Breast epithelium (tissue), 4 donors: ENCODE measurements at regions not wholly inside any gene's neighbourhood (a gene's known extent, or its start where the extent isn't known, plus 50 kb on each side); places are given as distances from the start of the nearest gene placed in this dataset.

Experiments used
- DNase-seq, 2 donors: peaks; one replicate each; pipeline ENCODE4 v3.0.0-alpha.2; 2019; ENCODE audit warnings: low spot score in 2 of 2
- H3K27ac ChIP-seq, 2 donors: fragments of 200-600 bp; sonication (generic) in 1 of 2; one replicate each; pipeline ENCODE4 v1.5.1; 2016 to 2019; ENCODE audit warnings: mild to moderate bottlenecking in 1 of 2
- H3K27me3 ChIP-seq, 2 donors: fragments of 200-600 bp; sonication (generic) in 1 of 2; one replicate each; pipeline versions ENCODE4 v1.5.1 to v1.6.0; 2017 to 2019; ENCODE audit warnings: control low read depth in 1 of 2, mild to moderate bottlenecking in 1 of 2
- H3K36me3 ChIP-seq: fragments of 200-600 bp; one replicate; pipeline ENCODE4 v1.5.1; 2019
- H3K4me1 ChIP-seq, 2 donors: fragments of 200-600 bp; sonication (generic); one replicate each; pipeline ENCODE4 v1.5.1; 2016 to 2019; ENCODE audit warnings: control low read depth in 1 of 2
- H3K4me3 ChIP-seq, 3 donors: fragments of 200-600 bp; sonication (generic); 1 replicate in 2 of 3; 2 replicates in 1 of 3; pipeline ENCODE4 v1.5.1; 2016 to 2019; ENCODE audit warnings: mild to moderate bottlenecking in 3 of 3, moderate library complexity in 2 of 3
- H3K9me3 ChIP-seq, 2 donors: fragments of 200-600 bp; sonication (generic) in 1 of 2; one replicate each; pipeline ENCODE4 v1.5.1; 2016 to 2019; ENCODE audit warnings: control low read depth in 1 of 2
- POLR2A ChIP-seq: fragments of 450-650 bp; IDR thresholded peaks from one replicate; pipeline ENCODE4 v1.6.1; 2016; ENCODE audit warnings: antibody characterized with exemption, mild to moderate bottlenecking, moderate library complexity
- POLR2AphosphoS5 ChIP-seq, 3 donors: sonication (generic); formaldehyde crosslinking; IDR thresholded peaks; one replicate each; pipeline ENCODE4 v1.6.1; 2017; ENCODE audit warnings: antibody characterized with exemption in 3 of 3
- intact Hi-C: fragments of 100-400 bp; cut with DNase I; formaldehyde crosslinking; loops from one replicate; pipeline ENCODE4 v1.15.1; 2023; ENCODE audit warnings: low total_unique reads
- TF ChIP-seq, protein P1 (sequence below), 3 donors: fragments of 450-650 bp; IDR thresholded peaks; one replicate each; pipeline ENCODE4 v1.5.1; 2016 to 2017; ENCODE audit warnings: antibody characterized with exemption in 3 of 3, mild to moderate bottlenecking in 3 of 3, moderate library complexity in 3 of 3

DNA sequence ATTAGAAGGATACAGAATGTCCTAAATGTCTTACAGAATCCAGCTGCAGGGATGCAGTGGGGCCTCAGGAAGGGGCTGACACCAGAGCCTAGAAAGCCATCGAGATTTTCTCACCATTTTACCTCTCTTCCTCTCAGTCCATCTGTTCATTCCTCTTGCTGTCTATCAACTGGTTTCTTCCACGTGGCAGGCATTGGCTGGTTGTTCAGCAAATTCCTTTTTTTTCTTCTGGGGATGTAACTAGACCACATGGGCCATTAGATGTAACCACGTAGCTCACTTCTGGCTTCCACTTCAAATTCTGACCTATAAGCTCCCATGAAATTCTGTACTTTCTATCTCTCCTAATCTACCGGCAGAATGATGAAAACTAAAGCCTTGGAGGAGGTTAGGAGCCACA, 93.6 kb upstream of the MTAP start:
- H3K4me1 ChIP-seq, result no peaks in the 10 kb centered on the region
- no peaks in the 10 kb centered on the region for H3K27me3 ChIP-seq
- no peaks in the 10 kb centered on the region for H3K9me3 ChIP-seq
- DNase-seq, result no peak
- no peak overlapping the region for H3K4me3 ChIP-seq
- no peak overlapping the region for H3K27ac ChIP-seq
- intact Hi-C loops, result no loop called here
- TF ChIP-seq POLR2AphosphoS5 (IDR thresholded peaks at IDR 0.05), result no peak
- TF ChIP-seq, protein P1, sequence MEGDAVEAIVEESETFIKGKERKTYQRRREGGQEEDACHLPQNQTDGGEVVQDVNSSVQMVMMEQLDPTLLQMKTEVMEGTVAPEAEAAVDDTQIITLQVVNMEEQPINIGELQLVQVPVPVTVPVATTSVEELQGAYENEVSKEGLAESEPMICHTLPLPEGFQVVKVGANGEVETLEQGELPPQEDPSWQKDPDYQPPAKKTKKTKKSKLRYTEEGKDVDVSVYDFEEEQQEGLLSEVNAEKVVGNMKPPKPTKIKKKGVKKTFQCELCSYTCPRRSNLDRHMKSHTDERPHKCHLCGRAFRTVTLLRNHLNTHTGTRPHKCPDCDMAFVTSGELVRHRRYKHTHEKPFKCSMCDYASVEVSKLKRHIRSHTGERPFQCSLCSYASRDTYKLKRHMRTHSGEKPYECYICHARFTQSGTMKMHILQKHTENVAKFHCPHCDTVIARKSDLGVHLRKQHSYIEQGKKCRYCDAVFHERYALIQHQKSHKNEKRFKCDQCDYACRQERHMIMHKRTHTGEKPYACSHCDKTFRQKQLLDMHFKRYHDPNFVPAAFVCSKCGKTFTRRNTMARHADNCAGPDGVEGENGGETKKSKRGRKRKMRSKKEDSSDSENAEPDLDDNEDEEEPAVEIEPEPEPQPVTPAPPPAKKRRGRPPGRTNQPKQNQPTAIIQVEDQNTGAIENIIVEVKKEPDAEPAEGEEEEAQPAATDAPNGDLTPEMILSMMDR (IDR thresholded peaks at IDR 0.05), result no peak
- no peak for TF ChIP-seq POLR2A
- no peaks in the 10 kb centered on the region for H3K36me3 ChIP-seq

DNA sequence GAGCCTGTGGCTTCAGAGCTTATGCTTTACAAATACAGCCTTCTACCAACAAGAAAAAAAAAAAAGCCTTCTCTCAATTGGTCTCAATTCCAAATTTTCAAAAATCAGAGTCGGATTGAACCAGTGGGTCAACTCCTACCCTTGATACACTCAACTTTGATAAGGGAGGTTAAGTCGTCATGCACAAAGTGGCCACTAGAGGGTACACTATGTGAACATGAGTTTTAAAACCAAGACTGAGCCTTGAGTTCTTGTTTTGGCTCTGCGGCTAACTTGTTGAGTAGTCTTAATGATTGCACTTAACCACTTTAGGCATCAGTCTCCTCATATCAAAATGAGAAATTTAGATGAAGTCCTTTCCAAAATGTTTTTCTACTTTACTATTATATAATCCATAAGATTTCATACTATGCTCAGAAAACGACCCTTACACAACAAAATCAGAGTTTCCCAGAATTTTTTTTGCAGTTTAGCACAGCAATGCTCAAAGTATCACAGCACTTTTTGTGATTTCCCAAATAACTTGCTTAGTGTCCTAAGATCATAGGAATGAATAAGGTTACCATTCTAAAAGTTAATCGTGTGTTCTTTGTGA, 92.9 kb upstream of the MTAP start:
- Histone ChIP-seq H3K9me3 (no peaks in the 10 kb centered on the region), H3K4me1 (no peaks in the 10 kb centered on the region), H3K27ac (no peak overlapping the region), H3K36me3 (no peaks in the 10 kb centered on the region), H3K4me3 (no peak overlapping the region), H3K27me3 (no peaks in the 10 kb centered on the region)
- TF ChIP-seq POLR2A (no peak), POLR2AphosphoS5 (IDR thresholded peaks at IDR 0.05) (no peak)
- TF ChIP-seq, protein P1 (IDR thresholded peaks at IDR 0.05), result peak; percentile 60 to 73 (median 66)
- intact Hi-C loops, result no loop called here
- DNase-seq, result peak in 1 of 2 donors; percentile 44

DNA sequence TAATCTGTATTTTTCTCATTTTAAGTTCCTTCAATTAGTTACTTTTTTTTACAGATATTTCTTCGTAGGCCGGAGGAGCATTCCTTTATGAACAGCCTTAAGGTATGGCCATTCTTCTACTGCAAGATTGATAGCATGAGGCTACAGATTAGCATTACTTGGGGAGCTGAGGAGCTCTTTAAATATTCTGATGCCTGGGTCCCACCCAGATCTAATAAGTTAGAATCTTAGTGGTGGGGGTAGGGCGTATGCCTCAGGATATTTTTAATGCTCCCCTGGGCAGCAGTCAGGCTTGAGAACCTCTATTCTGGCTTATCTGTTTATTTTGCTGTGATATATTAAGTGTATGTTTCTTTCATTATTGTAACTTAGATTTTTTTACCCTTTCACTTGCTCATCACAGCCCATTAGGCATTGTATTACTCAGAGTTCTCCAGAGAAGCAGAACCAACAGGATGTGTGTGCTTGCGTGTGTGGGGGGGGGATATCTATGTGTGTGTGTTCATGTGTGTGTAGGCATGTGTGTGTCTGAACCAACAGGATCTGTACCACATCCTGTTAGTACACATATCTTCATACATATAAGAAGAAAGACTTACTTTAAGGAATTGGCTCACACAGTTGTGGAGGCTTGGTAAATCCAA, 91.8 kb upstream of the MTAP start:
- DNase-seq, result no peak
- intact Hi-C loops, result no loop called here
- Histone ChIP-seq H3K4me1 (no peaks in the 10 kb centered on the region), H3K4me3 (no peak overlapping the region), H3K9me3 (no peaks in the 10 kb centered on the region), H3K36me3 (no peaks in the 10 kb centered on the region), H3K27ac (no peak overlapping the region), H3K27me3 (no peaks in the 10 kb centered on the region)
- TF ChIP-seq POLR2AphosphoS5 (IDR thresholded peaks at IDR 0.05) (no peak), POLR2A (no peak)
- TF ChIP-seq, protein P1 (IDR thresholded peaks at IDR 0.05), result no peak

DNA sequence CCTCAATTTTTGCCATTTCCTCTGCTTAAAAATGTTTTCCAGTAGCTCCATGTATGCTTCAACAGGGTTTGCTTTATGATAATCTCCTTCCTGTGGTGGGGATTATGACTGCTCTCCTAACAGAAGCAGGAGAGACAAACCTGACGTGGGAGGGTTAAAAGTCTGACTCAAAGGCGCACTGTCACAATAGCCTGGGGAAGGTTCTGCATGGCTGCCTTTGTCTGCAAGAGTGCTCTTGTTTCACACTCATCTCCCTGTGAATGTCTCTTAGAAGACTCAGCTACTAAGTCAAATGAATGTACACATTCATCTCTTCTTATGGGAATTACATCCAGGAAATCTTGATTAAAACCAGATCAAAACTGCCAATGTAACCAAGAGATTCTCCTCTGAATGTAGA, 90.9 kb upstream of the MTAP start:
- H3K27me3 ChIP-seq, result no peaks in the 10 kb centered on the region
- no peaks in the 10 kb centered on the region for H3K4me1 ChIP-seq
- H3K9me3 ChIP-seq, result peaks cover 0 to 4% of the 10 kb centered on the region in 2 donors
- no peak overlapping the region for H3K4me3 ChIP-seq
- intact Hi-C loops, result no loop called here
- TF ChIP-seq, protein P1 (IDR thresholded peaks at IDR 0.05), result no peak
- TF ChIP-seq POLR2AphosphoS5 (IDR thresholded peaks at IDR 0.05) (no peak), POLR2A (no peak)
- no peak overlapping the region for H3K27ac ChIP-seq
- H3K36me3 ChIP-seq, result no peaks in the 10 kb centered on the region
- no peak for DNase-seq

DNA sequence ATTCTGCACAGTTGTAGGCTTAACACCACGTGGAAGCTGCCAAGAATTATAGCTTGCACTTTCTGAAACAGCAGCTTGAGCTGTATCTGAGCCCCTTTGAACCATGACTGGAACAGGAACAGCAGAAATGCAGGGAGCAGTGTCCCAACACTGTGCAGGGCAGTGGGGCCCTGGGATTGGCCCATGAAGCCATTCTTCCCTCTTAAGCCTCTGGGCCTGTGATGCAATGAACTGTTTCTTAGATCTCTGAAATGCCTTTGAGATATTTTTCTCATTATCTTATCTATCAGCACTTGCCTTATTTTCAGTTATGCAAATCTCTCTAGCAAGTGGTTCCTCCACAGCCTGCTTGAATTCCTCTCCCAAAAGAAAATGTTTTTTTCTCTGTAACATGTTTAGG, 87.0 kb upstream of the MTAP start:
- intact Hi-C loops, result no loop called here

More for the DNA sequence above, 87.0 kb upstream of the MTAP start:
- no peak for DNase-seq
- TF ChIP-seq, protein P1 (IDR thresholded peaks at IDR 0.05), result no peak
- TF ChIP-seq POLR2A (no peak), POLR2AphosphoS5 (IDR thresholded peaks at IDR 0.05) (no peak)
- H3K4me3 ChIP-seq, result no peak overlapping the region
- H3K36me3 ChIP-seq, result no peaks in the 10 kb centered on the region
- no peaks in the 10 kb centered on the region for H3K27me3 ChIP-seq
- H3K4me1 ChIP-seq, result no peaks in the 10 kb centered on the region
- H3K27ac ChIP-seq, result no peak overlapping the region
- peaks cover 0 to 4% of the 10 kb centered on the region in 2 donors for H3K9me3 ChIP-seq
